GM18508 (cell line): ENCODE measurements at regions not wholly inside any gene's neighbourhood (a gene's known extent, or its start where the extent isn't known, plus 50 kb on each side); places are given as distances from the start of the nearest gene placed in this dataset.

Experiments
- ATAC-seq: cut with Tn5 transposase; IDR thresholded peaks from one replicate; pipeline ENCODE4 v1.9.1; 2021; ENCODE audit warnings: moderate number of reproducible peaks; ENCODE audit not compliant: insufficient read depth, unreplicated experiment

GRCh38 chr2:216974321-216975302 lies 114.7 kb upstream of the TNP1 start:
- no peak for ATAC-seq

DNA sequence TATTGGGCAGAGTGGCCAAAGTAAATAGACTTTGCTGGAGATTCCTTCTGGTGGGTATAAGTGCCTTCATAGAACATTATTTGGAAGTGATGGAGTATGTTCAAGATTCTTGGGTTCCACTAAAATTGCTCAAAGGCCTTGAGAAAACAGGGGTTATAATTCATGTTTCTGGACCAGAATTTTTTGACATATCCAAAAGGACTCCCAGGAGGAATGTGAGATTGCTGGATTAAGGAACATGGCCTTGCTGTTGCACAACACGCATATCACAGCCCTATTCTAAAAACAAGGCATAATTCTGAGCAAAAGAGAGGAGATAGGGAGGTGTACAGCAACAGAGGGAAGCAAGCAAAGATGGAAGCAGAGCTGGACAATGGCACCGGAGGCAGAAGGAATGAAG lies 111.7 kb upstream of the TNP1 start:
- ATAC-seq, result no peak

GRCh38 chr2:216970359-216970915 lies 110.6 kb upstream of the TNP1 start:
- no peak for ATAC-seq

GRCh38 chr2:216967889-216968288 lies 108.0 kb upstream of the TNP1 start:
- ATAC-seq, result no peak

DNA sequence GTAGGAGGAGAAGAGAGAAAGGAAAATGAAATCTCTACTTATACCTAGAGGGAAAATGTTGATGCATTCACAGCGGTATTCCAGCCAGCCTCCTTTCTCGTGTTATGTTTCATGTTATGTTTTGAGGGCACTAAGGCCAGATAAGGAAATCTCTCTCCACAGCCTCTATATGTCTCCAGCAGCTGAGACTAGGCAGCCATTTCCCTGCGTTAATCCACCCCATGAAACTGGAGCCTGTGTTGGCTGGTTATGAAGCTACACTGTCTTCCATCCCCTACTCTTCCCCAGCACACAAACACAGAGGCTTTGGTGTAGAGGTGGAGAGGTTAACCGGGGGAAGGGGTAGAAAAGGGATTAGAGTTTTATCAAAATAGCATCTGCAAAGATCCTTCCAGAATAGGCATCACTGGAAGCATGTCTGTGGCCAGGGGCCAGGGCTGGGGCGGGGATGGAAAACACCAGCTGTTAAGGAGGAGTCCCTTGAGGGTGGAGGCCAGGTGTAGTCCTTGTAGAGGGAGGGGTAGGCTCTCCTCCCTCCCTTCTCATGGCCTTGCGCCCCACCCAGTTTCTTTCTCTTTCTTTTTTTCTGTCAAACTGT lies 100.9 kb upstream of the TNP1 start:
- ATAC-seq, result no peak

GRCh38 chr2:216959433-216959832 lies 99.6 kb upstream of the TNP1 start:
- ATAC-seq, result no peak

GRCh38 chr2:216956820-216957493 lies 97.1 kb upstream of the TNP1 start:
- ATAC-seq, result no peak

GRCh38 chr2:216951171-216951570 lies 91.3 kb upstream of the TNP1 start:
- no peak for ATAC-seq

DNA sequence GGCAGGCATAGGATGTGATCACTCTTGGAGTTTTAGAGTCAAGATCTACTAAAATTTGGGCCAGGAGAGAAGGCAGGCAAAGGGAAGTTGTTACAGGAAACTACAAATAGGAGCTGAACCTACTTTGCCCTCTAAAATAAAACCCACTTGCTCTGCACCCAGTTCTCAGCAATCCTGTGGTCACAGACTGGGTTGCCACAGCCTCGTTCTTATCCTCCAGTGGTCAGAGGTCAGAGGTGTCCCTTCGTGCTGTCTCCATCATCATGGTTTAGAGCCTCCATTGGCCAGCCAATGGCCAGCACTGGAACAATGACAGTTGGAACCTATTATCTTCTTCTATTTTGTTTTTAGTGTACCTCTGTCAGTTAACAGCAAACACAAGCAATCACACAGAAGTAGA lies 90.7 kb upstream of the TNP1 start:
- no peak for ATAC-seq

DNA sequence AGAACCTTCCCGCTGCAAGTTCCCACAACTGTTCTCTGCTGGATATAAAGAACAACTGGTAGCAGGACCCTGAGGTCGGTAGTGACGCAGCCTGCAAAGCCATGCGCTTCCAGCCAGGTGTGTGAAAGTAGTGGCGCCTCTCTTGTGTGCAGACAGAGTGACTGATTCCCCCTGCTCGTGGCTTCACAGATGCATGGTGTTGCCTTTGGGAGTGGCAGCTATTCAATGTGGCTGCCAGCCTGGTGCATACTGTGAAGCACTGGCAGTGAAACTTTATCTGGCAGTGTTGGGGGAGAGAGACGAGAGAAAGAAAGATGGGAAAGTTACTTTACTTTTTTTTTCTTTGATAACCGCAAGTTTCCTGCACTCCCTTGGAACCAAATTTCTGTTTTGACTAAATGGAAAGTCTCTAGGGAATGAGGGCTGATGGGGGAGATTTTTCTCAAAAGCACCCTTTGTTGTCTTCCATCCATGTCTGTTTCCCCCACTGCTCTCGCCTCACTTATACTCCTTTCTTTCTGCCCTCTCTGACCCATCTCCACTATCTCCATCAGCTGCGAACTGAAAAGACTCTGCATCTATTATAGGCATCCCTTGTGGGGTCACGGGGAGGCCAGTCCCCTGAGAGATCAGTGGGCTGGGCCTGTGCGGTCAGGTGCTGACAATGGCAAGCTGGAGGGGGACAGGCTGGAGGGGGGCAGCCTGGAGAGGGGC lies 90.0 kb upstream of the TNP1 start:
- ATAC-seq, result no peak

DNA sequence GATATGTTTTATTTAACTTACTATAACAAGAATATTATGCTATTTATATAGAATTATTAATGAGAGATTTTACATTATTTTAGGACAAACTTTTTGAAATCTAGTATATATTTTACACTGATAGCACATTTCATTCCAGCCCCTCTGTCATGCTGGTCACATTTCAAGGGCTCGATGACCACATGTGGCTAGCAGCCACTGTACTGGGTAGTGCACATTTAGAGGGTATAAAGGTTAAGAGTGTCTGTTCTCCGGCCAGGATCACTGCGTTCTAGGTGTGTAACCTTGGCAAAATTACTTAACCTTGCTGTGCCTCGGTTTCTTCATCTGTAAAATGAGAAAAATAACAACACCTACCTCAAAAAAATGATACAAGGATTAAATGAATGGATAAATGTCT lies 87.2 kb upstream of the TNP1 start:
- ATAC-seq, result no peak

- no peak for ATAC-seq
These were observed 84.9 kb upstream of the TNP1 start for GRCh38 chr2:216944733-216945132.

- ATAC-seq, result no peak
These were observed 83.2 kb upstream of the TNP1 start for GRCh38 chr2:216943109-216943508.

DNA sequence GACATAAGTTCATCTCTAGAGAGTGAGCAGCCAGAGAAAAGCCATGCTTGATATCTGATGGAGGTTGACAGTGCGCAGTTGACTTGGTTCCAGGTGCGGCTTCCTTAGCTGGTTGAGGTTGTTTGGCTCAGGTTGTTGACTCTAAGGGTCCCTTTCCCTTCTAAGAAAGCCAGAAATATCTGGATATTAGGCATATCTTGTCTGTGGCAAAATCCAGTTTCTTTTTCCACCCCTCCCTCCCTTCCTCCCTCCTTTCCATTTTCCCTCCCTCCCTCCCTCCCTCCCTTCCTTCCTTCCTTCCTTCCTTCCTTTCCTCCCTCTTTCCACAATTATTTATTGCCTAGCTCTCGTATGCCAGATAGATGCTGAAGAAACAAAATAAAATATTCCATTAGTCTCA lies 82.6 kb upstream of the TNP1 start:
- no peak for ATAC-seq

DNA sequence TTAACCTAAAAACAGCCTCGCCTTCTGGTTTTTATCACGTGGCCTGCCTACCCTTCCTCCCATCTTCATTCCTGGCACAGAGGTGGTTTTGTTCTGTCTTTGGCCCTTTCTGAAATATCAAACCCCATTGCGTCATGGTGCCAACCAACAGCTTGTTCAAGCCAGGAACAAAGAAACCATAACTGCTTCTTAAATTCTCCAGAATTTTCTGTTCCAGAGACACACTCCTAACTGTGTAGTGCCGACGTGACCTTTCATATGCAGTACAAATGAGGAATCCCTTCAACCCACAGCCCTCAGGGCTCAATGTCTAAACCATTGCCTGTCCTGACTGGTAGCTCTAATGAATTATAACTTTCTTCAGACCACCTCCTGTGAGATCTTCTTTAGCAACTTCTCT lies 82.2 kb upstream of the TNP1 start:
- no peak for ATAC-seq

DNA sequence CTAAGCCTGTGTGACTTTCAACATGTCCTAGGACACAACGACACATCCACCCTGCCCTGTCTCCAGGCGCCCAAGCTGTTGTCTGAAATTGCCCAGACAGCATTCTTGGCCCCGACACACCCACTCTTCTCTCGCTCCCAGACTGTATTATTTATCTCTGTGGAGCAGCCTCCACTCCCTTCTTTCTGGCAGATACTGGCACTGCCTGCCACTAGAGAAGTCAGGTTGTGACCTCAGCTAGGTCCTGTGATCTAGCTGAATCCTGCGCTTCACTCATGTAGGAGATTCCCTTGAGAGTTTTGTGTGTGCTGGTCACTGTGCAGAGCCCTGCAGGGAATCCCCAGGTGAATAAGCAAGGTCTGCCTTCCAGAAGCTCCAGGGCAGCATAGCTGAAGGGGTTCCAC lies 77.1 kb upstream of the TNP1 start:
- ATAC-seq, result no peak

- ATAC-seq, result no peak
These were observed 74.8 kb upstream of the TNP1 start for GRCh38 chr2:216934623-216935022.

DNA sequence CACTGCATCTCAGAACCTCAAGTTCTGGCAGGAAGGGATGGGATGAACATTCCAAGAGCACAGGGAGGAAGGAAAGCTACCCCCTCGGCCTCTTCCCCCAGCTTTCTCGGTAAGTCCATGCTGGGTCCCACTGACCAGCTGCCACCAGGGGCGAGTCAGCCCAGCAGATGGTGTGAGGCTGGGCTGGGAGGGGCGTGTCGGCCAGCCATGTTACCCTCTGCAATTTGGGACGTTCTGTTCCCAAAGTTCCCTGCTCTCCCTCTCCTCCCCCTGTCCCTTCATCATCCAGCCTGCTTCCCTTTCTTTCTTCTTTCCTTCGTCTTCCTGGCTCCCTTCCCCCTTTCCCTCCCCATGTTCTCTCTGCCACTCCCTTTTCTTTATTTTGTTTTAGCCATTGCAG lies 74.3 kb upstream of the TNP1 start:
- ATAC-seq, result no peak

GRCh38 chr2:216932863-216933548 lies 73.1 kb upstream of the TNP1 start:
- ATAC-seq, result no peak
